ENCODE measurements at regions not wholly inside any gene's neighbourhood (a gene's known extent, or its start where the extent isn't known, plus 50 kb on each side); places are given as distances from the start of the nearest gene placed in this dataset.

DNA sequence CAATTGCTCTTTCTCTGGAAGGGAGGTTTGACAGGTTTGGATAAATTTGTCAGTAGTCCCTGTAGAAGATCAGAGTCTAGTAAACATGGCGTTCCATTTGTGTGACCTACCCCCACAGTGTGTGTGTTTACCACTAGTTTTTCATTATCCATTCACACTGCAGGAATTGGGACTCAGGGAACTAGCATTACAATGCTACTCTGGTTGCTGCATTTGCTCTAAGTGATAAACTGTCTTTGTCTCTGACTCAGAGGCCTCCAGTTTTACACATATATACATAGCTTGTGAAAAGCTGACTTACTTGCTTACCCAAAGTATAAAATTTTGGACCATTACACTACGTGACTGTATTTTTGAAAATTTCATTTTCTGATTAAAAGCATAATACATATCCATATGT lies 1604.0 kb downstream of the REEP3 start:
- TF ChIP-seq ZNF660 (tag by site-specific recombination; IDR thresholded peaks at IDR 0.05) (no peak), ZNF48 (tag by site-specific recombination; IDR thresholded peaks at IDR 0.05) (no peak), KLF16 (tag by site-specific recombination; IDR thresholded peaks at IDR 0.05) (no peak), ZNF169 (tag by site-specific recombination; IDR thresholded peaks at IDR 0.05) (no peak), ZBTB21 (tag by site-specific recombination; IDR thresholded peaks at IDR 0.05) (no peak), ZNF426 (tag by site-specific recombination; IDR thresholded peaks at IDR 0.05) (no peak)
- TF ChIP-seq, protein P1, sequence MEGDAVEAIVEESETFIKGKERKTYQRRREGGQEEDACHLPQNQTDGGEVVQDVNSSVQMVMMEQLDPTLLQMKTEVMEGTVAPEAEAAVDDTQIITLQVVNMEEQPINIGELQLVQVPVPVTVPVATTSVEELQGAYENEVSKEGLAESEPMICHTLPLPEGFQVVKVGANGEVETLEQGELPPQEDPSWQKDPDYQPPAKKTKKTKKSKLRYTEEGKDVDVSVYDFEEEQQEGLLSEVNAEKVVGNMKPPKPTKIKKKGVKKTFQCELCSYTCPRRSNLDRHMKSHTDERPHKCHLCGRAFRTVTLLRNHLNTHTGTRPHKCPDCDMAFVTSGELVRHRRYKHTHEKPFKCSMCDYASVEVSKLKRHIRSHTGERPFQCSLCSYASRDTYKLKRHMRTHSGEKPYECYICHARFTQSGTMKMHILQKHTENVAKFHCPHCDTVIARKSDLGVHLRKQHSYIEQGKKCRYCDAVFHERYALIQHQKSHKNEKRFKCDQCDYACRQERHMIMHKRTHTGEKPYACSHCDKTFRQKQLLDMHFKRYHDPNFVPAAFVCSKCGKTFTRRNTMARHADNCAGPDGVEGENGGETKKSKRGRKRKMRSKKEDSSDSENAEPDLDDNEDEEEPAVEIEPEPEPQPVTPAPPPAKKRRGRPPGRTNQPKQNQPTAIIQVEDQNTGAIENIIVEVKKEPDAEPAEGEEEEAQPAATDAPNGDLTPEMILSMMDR (tag by site-specific recombination; IDR thresholded peaks at IDR 0.05) = no peak
